ENCODE measurements at regions not wholly inside any gene's neighbourhood (a gene's known extent, or its start where the extent isn't known, plus 50 kb on each side); places are given as distances from the start of the nearest gene placed in this dataset.

GRCh38 chr10:128713874-128714570, 587.8 kb upstream of the MKI67 start (continued):
- TF ChIP-seq REST (IDR thresholded peaks at IDR 0.05; ENCODE audit: low read depth, low read length) (no peak), TAF1 (IDR thresholded peaks at IDR 0.05; ENCODE audit: borderline replicate concordance, low read depth, low read length) (no peak)

- Histone ChIP-seq H2AFZ (ENCODE audit: low read depth) (no peak overlapping the region), H3K36me3 (replicated peaks in 1 of 2; ENCODE audit: control insufficient read depth in 1 of 2, insufficient read depth in 2 of 2, low read length in 1 of 2) (no peaks in the 10 kb centered on the region), H3F3A (replicated peaks; ENCODE audit: insufficient read depth) (no peaks in the 10 kb centered on the region), H3K79me2 (ENCODE audit: insufficient read depth) (no peaks in the 10 kb centered on the region), H3K9ac (no peak overlapping the region), H3K27me3 (ENCODE audit: insufficient read depth) (no peaks in the 10 kb centered on the region), H4K20me1 (ENCODE audit: insufficient read depth) (no peaks in the 10 kb centered on the region), H3K9me2 (no peaks in the 10 kb centered on the region), H3K9me3 (no peaks in the 10 kb centered on the region), H3K4me1 (ENCODE audit: control insufficient read depth in 1 of 2, insufficient read depth in 2 of 2, low read depth in 1 of 2, low read length in 1 of 2) (no peaks in the 10 kb centered on the region), H3K27ac (ENCODE audit: low read depth in 2 of 2, low read length in 1 of 2) (no peak overlapping the region), H3K4me2 (no peak overlapping the region), H3K4me3 (ENCODE audit: low read depth in 2 of 2, low read length in 1 of 2) (no peak overlapping the region)
- TF ChIP-seq FOSL2 (IDR thresholded peaks at IDR 0.05; ENCODE audit: borderline replicate concordance, low read depth) (no peak), JUND (IDR thresholded peaks at IDR 0.05) (no peak), EP300 (IDR thresholded peaks at IDR 0.05; ENCODE audit: borderline replicate concordance in 1 of 2, low read depth in 1 of 2, low read length in 1 of 2) (no peak), USF1 (IDR thresholded peaks at IDR 0.05; ENCODE audit: borderline replicate concordance, low read depth) (no peak), MEF2A (IDR thresholded peaks at IDR 0.05; ENCODE audit: borderline replicate concordance, low read depth) (no peak), EZH2phosphoT487 (IDR thresholded peaks at IDR 0.05; ENCODE audit: borderline replicate concordance, low read depth) (no peak), RAD21 (IDR thresholded peaks at IDR 0.05; ENCODE audit: low read length) (no peak), TAF1 (IDR thresholded peaks at IDR 0.05; ENCODE audit: borderline replicate concordance, low read depth, low read length) (no peak), RCOR1 (IDR thresholded peaks at IDR 0.05; ENCODE audit: low read length) (no peak), NFIC (IDR thresholded peaks at IDR 0.05; ENCODE audit: borderline replicate concordance) (no peak), TEAD4 (IDR thresholded peaks at IDR 0.05; ENCODE audit: borderline replicate concordance, insufficient read depth) (no peak)
- WGBS (ENCODE audit: low lambda C conversion rate) = 28% methylated on average over 12 of the region's 12 CpGs
- CTCF ChIA-PET = interaction anchor here (0.6 to 1.0 kb wide), 2 partner anchors 10 to 684 kb away, joined by 3 read pairs; no protein-coding TSS in a partner anchor
- no peak for DNase-seq
- POLR2A ChIA-PET = no interaction called here
These were observed 588.6 kb upstream of the MKI67 start for GRCh38 chr10:128714644-128715415.
